IMR-90 (cell line): ENCODE measurements at regions not wholly inside any gene's neighbourhood (a gene's known extent, or its start where the extent isn't known, plus 50 kb on each side); places are given as distances from the start of the nearest gene placed in this dataset.

Source experiments
- ATAC-seq: fragments of 200-7000 bp; cut with Tn5 transposase; 2 replicates; pipeline ENCODE4 v1.9.1; 2020; ENCODE audit warnings: low read depth, mild to moderate bottlenecking, moderate library complexity
- BruUV-seq: library from RNA; stranded (reverse); fragments of 400-500 nt; replicated peaks from 2 replicates; lab custom pipeline; 2021; lab: Mats Ljungman, UMichigan
- CTCF ChIA-PET: fragments of 300-600 bp; formaldehyde crosslinking; extraction: SDS; loops from one replicate; lab custom pipeline; 2021; ENCODE audit warnings: antibody characterized with exemption; lab: Yijun Ruan, JAX
- POLR2A ChIA-PET: fragments of 300-600 bp; sonication (Branson Sonifier 250); formaldehyde crosslinking; loops from one replicate; lab custom pipeline; 2022; ENCODE audit warnings: antibody characterized with exemption; ENCODE audit not compliant: unreplicated experiment; lab: Charles Lee
- DNase-seq: peaks from one replicate; pipeline ENCODE4 v3.0.0; 2013
- H2AFZ ChIP-seq: replicated peaks from 2 replicates; pipeline ENCODE3; 2013; ENCODE audit warnings: low read length, mild to moderate bottlenecking; ENCODE audit not compliant: poor library complexity
- H2AK5ac ChIP-seq: 2 replicates; pipeline ENCODE4 v1.6.1; 2013; ENCODE audit warnings: low read depth, low read length, inconsistent platforms
- H2AK9ac ChIP-seq: replicated peaks from 2 replicates; pipeline ENCODE3; 2013; ENCODE audit warnings: mild to moderate bottlenecking, low read depth, low read length, moderate library complexity; ENCODE audit not compliant: poor library complexity
- H2BK120ac ChIP-seq: 2 replicates; pipeline ENCODE4 v1.6.1; 2013; ENCODE audit warnings: low read depth, low read length, inconsistent platforms
- H2BK15ac ChIP-seq: 3 replicates; pipeline ENCODE4 v1.6.1; 2013; ENCODE audit warnings: low read depth, low read length, inconsistent platforms
- H2BK20ac ChIP-seq: 2 replicates; pipeline ENCODE4 v1.6.1; 2013; ENCODE audit warnings: low read depth, mild to moderate bottlenecking, inconsistent platforms, low read length, moderate library complexity
- H2BK5ac ChIP-seq: 2 replicates; pipeline ENCODE4 v1.6.1; 2013; ENCODE audit warnings: mild to moderate bottlenecking, low read depth, low read length, inconsistent platforms; ENCODE audit not compliant: poor library complexity, severe bottlenecking
- H3K14ac ChIP-seq: replicated peaks from 2 replicates; pipeline ENCODE4 v1.6.1; 2013; ENCODE audit warnings: low read depth, low read length, inconsistent platforms
- H3K18ac ChIP-seq: 2 replicates; pipeline ENCODE4 v1.6.1; 2013; ENCODE audit warnings: low read depth, low read length, control low read depth
- H3K23ac ChIP-seq: 2 replicates; pipeline ENCODE4 v1.6.1; 2013; ENCODE audit warnings: low read depth, low read length, inconsistent platforms
- H3K27ac ChIP-seq: 2 replicates; pipeline ENCODE4 v1.5.1; 2013; ENCODE audit warnings: mild to moderate bottlenecking, control low read depth, low read length; ENCODE audit not compliant: insufficient read depth
- H3K27me3 ChIP-seq: 2 replicates; pipeline ENCODE4 v1.6.1; 2013; ENCODE audit warnings: low read length; ENCODE audit not compliant: control insufficient read depth, insufficient read depth
- H3K36me3 ChIP-seq: 2 replicates; pipeline ENCODE4 v1.6.1; 2013; ENCODE audit warnings: low read length, mixed read lengths; ENCODE audit not compliant: control insufficient read depth, insufficient read depth
- H3K4ac ChIP-seq: 2 replicates; pipeline ENCODE4 v1.6.1; 2013; ENCODE audit warnings: low read depth, low read length, inconsistent platforms
- H3K4me1 ChIP-seq: 2 replicates; pipeline ENCODE4 v1.6.1; 2013; ENCODE audit warnings: low read length, mixed read lengths; ENCODE audit not compliant: control insufficient read depth, insufficient read depth
- H3K4me2 ChIP-seq: 2 replicates; pipeline ENCODE4 v1.6.1; 2013; ENCODE audit warnings: low read depth, mild to moderate bottlenecking, control low read depth, low read length, moderate library complexity
- H3K4me3 ChIP-seq: 2 replicates; pipeline ENCODE4 v1.5.1; 2013; ENCODE audit warnings: low read depth, mild to moderate bottlenecking, control low read depth, low read length, moderate library complexity; ENCODE audit not compliant: insufficient read depth
- H3K56ac ChIP-seq: 2 replicates; pipeline ENCODE4 v1.6.1; 2013; ENCODE audit warnings: low read length, inconsistent platforms; ENCODE audit not compliant: insufficient read depth; ENCODE audit errors: extremely low read depth
- H3K79me1 ChIP-seq, 2 experiments: 2 replicates each; pipeline ENCODE4 v1.6.1; 2013; ENCODE audit warnings: low read length in 2 of 2, inconsistent platforms in 1 of 2, low read depth in 1 of 2
- H3K9ac ChIP-seq: 2 replicates; pipeline ENCODE4 v1.6.1; 2013; ENCODE audit warnings: low read depth, low read length, control low read depth
- H3K9me1 ChIP-seq: 2 replicates; pipeline ENCODE4 v1.6.1; 2013; ENCODE audit warnings: low read length, inconsistent platforms; ENCODE audit not compliant: insufficient read depth
- H3K9me3 ChIP-seq: 2 replicates; pipeline ENCODE4 v1.6.1; 2013; ENCODE audit warnings: low read length; ENCODE audit not compliant: control insufficient read depth, insufficient read depth
- H4K20me1 ChIP-seq: 2 replicates; pipeline ENCODE4 v1.6.1; 2013; ENCODE audit warnings: low read length, inconsistent platforms; ENCODE audit not compliant: insufficient read depth
- H4K5ac ChIP-seq: 2 replicates; pipeline ENCODE4 v1.6.1; 2013; ENCODE audit warnings: mild to moderate bottlenecking, low read depth, low read length, control low read depth
- H4K8ac ChIP-seq, 2 experiments: 2 replicates each; pipeline ENCODE4 v1.6.1; 2013; ENCODE audit warnings: low read depth in 2 of 2, low read length in 2 of 2, control low read depth in 1 of 2, inconsistent platforms in 1 of 2
- H4K91ac ChIP-seq: 2 replicates; pipeline ENCODE4 v1.6.1; 2013; ENCODE audit warnings: low read depth, low read length, inconsistent platforms; ENCODE audit not compliant: insufficient read depth
- CEBPB ChIP-seq: IDR thresholded peaks from 2 replicates; pipeline ENCODE4 v1.6.1; 2012; ENCODE audit warnings: low read depth, low read length, improper control_type of control experiment
- CHD1 ChIP-seq: IDR thresholded peaks from 2 replicates; pipeline ENCODE4 v1.6.1; 2012; ENCODE audit warnings: low read depth, low read length, improper control_type of control experiment
- MAFK ChIP-seq: IDR thresholded peaks from 2 replicates; pipeline ENCODE4 v1.6.1; 2012; ENCODE audit warnings: low read depth, low read length, improper control_type of control experiment
- NFE2L2 ChIP-seq: fragments of 150-350 bp; IDR thresholded peaks from 2 replicates; pipeline ENCODE4 v1.6.1; 2016; ENCODE audit warnings: low read depth, mild to moderate bottlenecking, low read length
- RCOR1 ChIP-seq: IDR thresholded peaks from 2 replicates; pipeline ENCODE4 v1.6.1; 2012; ENCODE audit warnings: mild to moderate bottlenecking, low read length, improper control_type of control experiment; ENCODE audit not compliant: insufficient replicate concordance
- RFX5 ChIP-seq: IDR thresholded peaks from 2 replicates; pipeline ENCODE4 v1.8.0; 2012; ENCODE audit warnings: low read depth, mild to moderate bottlenecking, low read length, moderate library complexity
- SMC3 ChIP-seq: fragments of 150-350 bp; IDR thresholded peaks from 2 replicates; pipeline ENCODE4 v1.6.1; 2016; ENCODE audit warnings: low read depth, mild to moderate bottlenecking, antibody characterized with exemption, low read length, moderate library complexity
- USF2 ChIP-seq: fragments of 150-350 bp; IDR thresholded peaks from 2 replicates; pipeline ENCODE4 v1.6.1; 2017; ENCODE audit warnings: mild to moderate bottlenecking, antibody characterized with exemption, low read length, low read depth
- WGBS, 2 experiments: methylation state at CpG; one replicate each; pipeline versions ENCODE4 v1.1.5 to v1.1.7; 2013; ENCODE audit warnings: missing lambda C conversion rate in 2 of 2; ENCODE audit not compliant: insufficient read length in 1 of 2; ENCODE audit errors: extremely low coverage in 2 of 2; 5-methylcytosine and 5-hydroxymethylcytosine counted together
- dilution Hi-C: fragments of 300-500 bp; cut with HindIII; formaldehyde crosslinking; loops from one replicate; pipeline ENCODE4 v1.14.3; 2018; ENCODE audit warnings: low sequenced_read_pairs; ENCODE audit not compliant: unreplicated experiment
- in situ Hi-C: fragments of 300-500 bp; cut with MboI; formaldehyde crosslinking; loops from 3 replicates; pipeline ENCODE4 v1.14.3; 2019; ENCODE audit warnings: low sequenced_read_pairs, inconsistent platforms, mixed read lengths
- intact Hi-C: fragments of 100-400 bp; cut with micrococcal nuclease; formaldehyde crosslinking; loops from 2 replicates; pipeline ENCODE4 v1.10.0; 2022
- TF ChIP-seq, protein P1 (sequence below): conservative IDR thresholded peaks from 2 replicates; pipeline ENCODE4 v1.5.1; 2012; ENCODE audit warnings: mild to moderate bottlenecking, low read depth, low read length, improper control_type of control experiment

DNA sequence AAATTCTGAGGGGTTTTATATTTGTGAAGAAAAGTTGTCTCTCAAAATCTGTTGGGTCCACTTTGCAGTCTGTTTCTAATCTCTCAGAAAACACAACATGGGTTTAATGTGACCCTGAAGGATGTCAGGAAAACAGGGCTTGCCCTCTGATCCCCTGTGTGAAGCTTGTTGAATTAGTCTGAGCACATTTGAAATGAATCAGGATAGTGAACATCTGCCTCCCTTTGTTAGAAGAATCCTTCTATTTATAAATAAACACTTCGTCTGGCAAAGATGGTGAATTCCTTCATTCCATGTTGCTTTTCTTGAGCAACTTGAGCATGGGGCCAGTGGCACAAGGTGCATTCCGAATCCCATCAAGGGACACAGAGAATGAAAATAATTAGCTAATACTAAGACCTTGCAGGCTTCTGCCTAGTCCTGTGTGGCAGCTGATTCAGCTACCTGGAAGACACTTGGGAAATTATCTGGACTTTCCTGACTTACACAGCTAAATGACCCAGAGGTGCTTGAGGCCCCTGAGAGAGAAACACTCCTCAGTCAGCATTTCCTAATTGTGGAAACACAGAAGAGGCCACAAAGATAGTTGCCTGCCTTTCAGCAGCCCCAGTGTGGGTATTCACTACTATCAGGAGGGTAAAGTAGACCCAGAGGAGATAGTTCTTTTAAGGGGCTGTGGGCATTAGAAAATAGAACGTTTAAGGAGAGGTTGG, 305.5 kb downstream of the C7orf25 start:
- no peak overlapping the region for H3K27ac ChIP-seq
- no peak overlapping the region for H2AFZ ChIP-seq
- H3K23ac ChIP-seq = no peak overlapping the region
- in situ Hi-C loops = no loop called here
- no peak overlapping the region for H3K14ac ChIP-seq
- intact Hi-C loops = no loop called here
- no peak overlapping the region for H2AK5ac ChIP-seq
- no peaks in the 10 kb centered on the region for H3K4me1 ChIP-seq
- no peak overlapping the region for H3K4ac ChIP-seq
- no peak overlapping the region for H2BK120ac ChIP-seq
- no peak overlapping the region for H4K91ac ChIP-seq
- BruUV-seq = no TSS peak
- dilution Hi-C loops = no loop called here
- no peak overlapping the region for H2BK5ac ChIP-seq
- H4K20me1 ChIP-seq = no peaks in the 10 kb centered on the region
- H4K5ac ChIP-seq = no peak overlapping the region
- no peaks in the 10 kb centered on the region for H3K36me3 ChIP-seq
- no peaks in the 10 kb centered on the region for H3K9me3 ChIP-seq
- no peak overlapping the region for H3K56ac ChIP-seq
- no peak overlapping the region for H2BK15ac ChIP-seq
- H3K27me3 ChIP-seq = no peaks in the 10 kb centered on the region; the same call in 1 of the 2 replicates
- TF ChIP-seq NFE2L2 (no peak), CEBPB (no peak), MAFK (no peak), CHD1 (no peak), RCOR1 (no peak), RFX5 (no peak), SMC3 (no peak), USF2 (no peak)
- TF ChIP-seq, protein P1, sequence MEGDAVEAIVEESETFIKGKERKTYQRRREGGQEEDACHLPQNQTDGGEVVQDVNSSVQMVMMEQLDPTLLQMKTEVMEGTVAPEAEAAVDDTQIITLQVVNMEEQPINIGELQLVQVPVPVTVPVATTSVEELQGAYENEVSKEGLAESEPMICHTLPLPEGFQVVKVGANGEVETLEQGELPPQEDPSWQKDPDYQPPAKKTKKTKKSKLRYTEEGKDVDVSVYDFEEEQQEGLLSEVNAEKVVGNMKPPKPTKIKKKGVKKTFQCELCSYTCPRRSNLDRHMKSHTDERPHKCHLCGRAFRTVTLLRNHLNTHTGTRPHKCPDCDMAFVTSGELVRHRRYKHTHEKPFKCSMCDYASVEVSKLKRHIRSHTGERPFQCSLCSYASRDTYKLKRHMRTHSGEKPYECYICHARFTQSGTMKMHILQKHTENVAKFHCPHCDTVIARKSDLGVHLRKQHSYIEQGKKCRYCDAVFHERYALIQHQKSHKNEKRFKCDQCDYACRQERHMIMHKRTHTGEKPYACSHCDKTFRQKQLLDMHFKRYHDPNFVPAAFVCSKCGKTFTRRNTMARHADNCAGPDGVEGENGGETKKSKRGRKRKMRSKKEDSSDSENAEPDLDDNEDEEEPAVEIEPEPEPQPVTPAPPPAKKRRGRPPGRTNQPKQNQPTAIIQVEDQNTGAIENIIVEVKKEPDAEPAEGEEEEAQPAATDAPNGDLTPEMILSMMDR = no peak
- DNase-seq (no peak), ATAC-seq (no peak)
- no peak overlapping the region for H4K8ac ChIP-seq
- H3K18ac ChIP-seq = no peak overlapping the region
- ChIA-PET CTCF (no interaction called here), POLR2A (no interaction called here)
- H3K9me1 ChIP-seq = no peaks in the 10 kb centered on the region
- WGBS, 2 experiments = no CpG with 5 or more reads among the region's 3 CpGs
- no peak overlapping the region for H2BK20ac ChIP-seq
- H3K9ac ChIP-seq = no peak overlapping the region
- no peak overlapping the region for H3K4me3 ChIP-seq
- H3K79me1 ChIP-seq = no peaks in the 10 kb centered on the region
- no peak overlapping the region for H2AK9ac ChIP-seq
- no peak overlapping the region for H3K4me2 ChIP-seq
